Prostate gland (tissue), 2 donors: ENCODE measurements at regions not wholly inside any gene's neighbourhood (a gene's known extent, or its start where the extent isn't known, plus 50 kb on each side); places are given as distances from the start of the nearest gene placed in this dataset.

Experiments used
- POLR2AphosphoS5 ChIP-seq: sonication (generic); formaldehyde crosslinking; IDR thresholded peaks from one replicate; pipeline ENCODE4 v1.6.1; 2017; ENCODE audit warnings: antibody characterized with exemption
- TF ChIP-seq, protein P1 (sequence below), 4 experiments: fragments of 200-600 bp in 2 of 4; fragments of 450-650 bp in 2 of 4; sonication (generic) in 2 of 4; IDR thresholded peaks; 1 replicate in 3 of 4; 2 replicates in 1 of 4; pipeline ENCODE4 v1.5.1; 2016 to 2019; ENCODE audit warnings: antibody characterized with exemption in 4 of 4, mild to moderate bottlenecking in 2 of 4, moderate library complexity in 2 of 4

DNA sequence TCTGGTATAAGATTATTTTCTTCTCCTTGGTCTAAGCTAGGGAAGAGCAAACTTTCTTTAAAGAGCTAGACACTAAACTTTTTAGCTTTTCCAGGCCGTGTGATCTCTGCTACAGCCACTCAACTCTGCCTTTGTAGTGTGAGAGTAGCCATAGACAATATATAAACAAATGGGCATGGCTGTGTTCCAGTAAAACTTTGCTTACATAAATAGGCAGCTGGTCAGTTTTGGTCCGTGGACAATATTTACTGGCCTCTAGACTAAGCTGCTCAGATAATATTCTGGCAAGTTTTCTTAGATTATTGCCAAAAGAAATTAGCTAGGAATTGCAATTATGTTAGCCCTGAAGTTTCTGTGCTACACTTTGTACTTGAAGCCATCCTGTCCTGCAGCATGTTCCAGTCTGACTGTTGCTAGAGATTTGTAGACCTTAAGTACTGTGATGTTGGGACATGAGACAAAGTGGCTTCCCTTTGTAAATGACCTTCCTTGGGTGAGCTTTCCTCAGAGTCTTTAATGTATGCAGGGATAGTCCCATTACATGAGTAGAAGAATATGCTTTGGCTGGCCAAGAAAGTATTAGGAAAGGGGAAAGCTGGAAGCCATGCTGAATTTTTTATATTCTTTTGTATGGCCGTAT lies 126.9 kb downstream of the SOX11 start:
- no peak for TF ChIP-seq POLR2AphosphoS5
- TF ChIP-seq, protein P1, sequence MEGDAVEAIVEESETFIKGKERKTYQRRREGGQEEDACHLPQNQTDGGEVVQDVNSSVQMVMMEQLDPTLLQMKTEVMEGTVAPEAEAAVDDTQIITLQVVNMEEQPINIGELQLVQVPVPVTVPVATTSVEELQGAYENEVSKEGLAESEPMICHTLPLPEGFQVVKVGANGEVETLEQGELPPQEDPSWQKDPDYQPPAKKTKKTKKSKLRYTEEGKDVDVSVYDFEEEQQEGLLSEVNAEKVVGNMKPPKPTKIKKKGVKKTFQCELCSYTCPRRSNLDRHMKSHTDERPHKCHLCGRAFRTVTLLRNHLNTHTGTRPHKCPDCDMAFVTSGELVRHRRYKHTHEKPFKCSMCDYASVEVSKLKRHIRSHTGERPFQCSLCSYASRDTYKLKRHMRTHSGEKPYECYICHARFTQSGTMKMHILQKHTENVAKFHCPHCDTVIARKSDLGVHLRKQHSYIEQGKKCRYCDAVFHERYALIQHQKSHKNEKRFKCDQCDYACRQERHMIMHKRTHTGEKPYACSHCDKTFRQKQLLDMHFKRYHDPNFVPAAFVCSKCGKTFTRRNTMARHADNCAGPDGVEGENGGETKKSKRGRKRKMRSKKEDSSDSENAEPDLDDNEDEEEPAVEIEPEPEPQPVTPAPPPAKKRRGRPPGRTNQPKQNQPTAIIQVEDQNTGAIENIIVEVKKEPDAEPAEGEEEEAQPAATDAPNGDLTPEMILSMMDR (IDR thresholded peaks at IDR 0.05) = no peak
